D721Med (cell line): ENCODE measurements at regions not wholly inside any gene's neighbourhood (a gene's known extent, or its start where the extent isn't known, plus 50 kb on each side); places are given as distances from the start of the nearest gene placed in this dataset.
"Not testable (repeated sequence)": the region's sequence is repeated elsewhere in the genome, so short reads cannot be mapped to it uniquely, and the experiment has no call there.

ENCODE experiments used
- DNase-seq: peaks from one replicate; pipeline ENCODE4 v3.0.0; 2011; ENCODE audit warnings: low spot score; ENCODE audit not compliant: insufficient read length
- FAIRE-seq: peaks from 2 replicates; lab custom pipeline; 2011; peaks lifted over from hg19 to GRCh38; lab: Jason Lieb, UNC
- TF ChIP-seq, protein P1 (sequence below): IDR thresholded peaks from 2 replicates; pipeline ENCODE4 v1.5.1; 2012; ENCODE audit warnings: mild to moderate bottlenecking, control low read depth; ENCODE audit not compliant: insufficient read depth; ENCODE audit errors: missing control alignments

DNA sequence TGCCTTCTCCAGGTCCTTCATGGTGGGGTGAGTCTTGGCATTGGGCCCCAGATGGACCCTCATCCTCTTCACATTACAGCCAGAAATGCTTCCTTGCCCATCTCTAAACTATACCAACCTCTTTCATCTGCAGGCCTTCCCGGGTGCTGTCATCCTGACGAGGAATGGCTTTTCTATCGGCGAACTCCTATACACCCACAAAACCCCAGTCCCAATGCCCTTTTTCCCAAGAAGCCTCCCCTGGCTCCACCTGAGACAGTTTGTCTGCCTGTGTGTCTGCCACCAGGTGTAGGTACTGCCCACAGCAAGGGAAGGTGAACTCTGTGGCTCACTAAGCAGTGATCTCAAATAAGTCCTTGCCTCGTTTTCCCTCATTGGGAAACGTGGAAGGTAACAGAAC is 55.3 kb downstream of the PTPRS start:
- FAIRE-seq: no peak
- DNase-seq: no peak
- TF ChIP-seq, protein P1, sequence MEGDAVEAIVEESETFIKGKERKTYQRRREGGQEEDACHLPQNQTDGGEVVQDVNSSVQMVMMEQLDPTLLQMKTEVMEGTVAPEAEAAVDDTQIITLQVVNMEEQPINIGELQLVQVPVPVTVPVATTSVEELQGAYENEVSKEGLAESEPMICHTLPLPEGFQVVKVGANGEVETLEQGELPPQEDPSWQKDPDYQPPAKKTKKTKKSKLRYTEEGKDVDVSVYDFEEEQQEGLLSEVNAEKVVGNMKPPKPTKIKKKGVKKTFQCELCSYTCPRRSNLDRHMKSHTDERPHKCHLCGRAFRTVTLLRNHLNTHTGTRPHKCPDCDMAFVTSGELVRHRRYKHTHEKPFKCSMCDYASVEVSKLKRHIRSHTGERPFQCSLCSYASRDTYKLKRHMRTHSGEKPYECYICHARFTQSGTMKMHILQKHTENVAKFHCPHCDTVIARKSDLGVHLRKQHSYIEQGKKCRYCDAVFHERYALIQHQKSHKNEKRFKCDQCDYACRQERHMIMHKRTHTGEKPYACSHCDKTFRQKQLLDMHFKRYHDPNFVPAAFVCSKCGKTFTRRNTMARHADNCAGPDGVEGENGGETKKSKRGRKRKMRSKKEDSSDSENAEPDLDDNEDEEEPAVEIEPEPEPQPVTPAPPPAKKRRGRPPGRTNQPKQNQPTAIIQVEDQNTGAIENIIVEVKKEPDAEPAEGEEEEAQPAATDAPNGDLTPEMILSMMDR: no peak

DNA sequence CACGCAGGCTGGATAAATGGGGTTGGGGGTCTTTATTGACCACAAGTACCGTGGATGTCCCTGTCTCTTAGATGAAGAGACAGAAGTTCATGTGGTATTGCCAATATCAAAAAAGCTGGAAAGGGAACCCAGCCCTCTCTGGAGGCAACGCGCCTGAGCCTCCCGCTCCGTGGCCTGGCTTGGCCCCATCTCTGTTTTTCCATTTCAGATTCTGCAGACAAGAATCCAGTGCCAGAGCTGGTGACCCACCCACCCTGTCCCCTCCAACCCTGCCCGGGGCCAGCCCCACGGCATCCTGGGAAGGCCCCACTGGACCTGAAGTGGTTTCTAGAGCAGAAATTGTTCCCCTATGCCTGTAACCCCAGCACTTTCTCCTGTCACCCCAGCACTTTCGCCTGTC is 57.7 kb downstream of the PTPRS start:
- no peak for DNase-seq
- TF ChIP-seq, protein P1: no peak
- no peak for FAIRE-seq

- FAIRE-seq: no peak
- DNase-seq: no peak
- TF ChIP-seq, protein P1: no peak
Measured at GRCh38 chr19:5281588-5281987, 59.0 kb downstream of the PTPRS start.

- DNase-seq, FAIRE-seq: not testable (repeated sequence)
Measured at GRCh38 chr19:5275668-5276067, 64.9 kb downstream of the PTPRS start.

- FAIRE-seq: no peak
- no peak for DNase-seq
- TF ChIP-seq, protein P1: no peak
Measured at GRCh38 chr19:5273782-5274181, 66.8 kb downstream of the PTPRS start.

DNA sequence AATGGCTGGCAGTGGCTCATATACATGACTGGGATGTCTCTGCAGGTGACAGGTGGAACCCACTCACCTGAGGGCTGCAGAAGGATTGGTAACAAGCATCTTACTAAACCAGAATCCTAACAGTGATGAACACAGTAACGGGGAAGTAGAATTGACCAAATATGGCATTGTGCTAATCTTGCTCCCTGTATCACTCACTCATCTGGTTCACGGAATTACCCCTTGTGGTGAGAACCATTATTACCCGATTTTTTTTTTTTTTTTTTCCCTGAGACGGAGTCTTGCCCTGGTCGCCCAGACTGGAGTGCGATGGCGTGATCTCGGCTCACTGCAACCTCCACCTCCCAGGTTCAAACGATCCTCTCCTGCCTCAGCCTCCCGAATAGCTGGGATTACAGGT is 69.5 kb downstream of the PTPRS start:
- TF ChIP-seq, protein P1: no peak
- no peak for DNase-seq
- no peak for FAIRE-seq

DNA sequence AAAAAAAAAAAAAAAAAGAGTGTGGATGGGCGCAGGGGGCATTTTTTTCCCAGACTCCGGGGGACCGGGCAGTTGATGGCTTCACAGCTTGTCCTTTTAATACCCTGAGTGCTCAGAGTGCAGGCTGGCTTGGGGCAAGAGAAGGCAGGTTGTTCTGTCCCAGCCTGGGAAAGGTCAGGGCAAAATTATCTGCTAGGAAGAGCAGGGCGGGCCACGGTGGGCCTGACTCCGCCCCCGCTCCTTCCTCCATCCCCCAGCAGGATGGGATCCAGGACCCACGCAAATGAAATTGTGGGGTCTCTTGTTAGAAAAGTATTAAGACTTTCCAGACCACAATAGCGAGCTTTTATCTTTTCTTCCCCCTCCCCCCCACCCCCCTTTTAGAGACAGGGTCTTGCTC is 70.7 kb downstream of the PTPRS start:
- FAIRE-seq (no peak), DNase-seq (no peak)
- TF ChIP-seq, protein P1: no peak

DNA sequence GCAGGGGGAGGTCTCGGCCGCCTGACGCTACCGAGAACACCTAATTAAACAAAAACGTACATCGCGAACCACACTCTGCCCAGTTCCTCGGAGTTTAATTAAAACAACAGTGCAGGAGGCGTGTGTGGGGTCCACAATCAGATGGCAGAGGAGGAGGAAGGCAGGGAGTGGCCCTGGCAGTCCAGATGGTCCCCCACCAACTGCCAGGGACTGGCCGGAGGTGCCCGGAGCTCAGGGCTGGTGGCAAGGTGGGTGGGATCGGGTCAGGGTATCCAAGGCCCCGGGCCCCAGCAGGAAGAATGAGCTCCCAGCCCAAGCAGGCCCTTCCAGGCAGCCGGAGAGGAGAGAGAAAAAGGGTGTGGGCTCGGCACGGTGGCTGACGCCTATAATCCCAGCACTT is 71.3 kb downstream of the PTPRS start:
- TF ChIP-seq, protein P1: no peak
- FAIRE-seq (no peak), DNase-seq (no peak)
